ENCODE measurements at regions not wholly inside any gene's neighbourhood (a gene's known extent, or its start where the extent isn't known, plus 50 kb on each side); places are given as distances from the start of the nearest gene placed in this dataset.

DNA sequence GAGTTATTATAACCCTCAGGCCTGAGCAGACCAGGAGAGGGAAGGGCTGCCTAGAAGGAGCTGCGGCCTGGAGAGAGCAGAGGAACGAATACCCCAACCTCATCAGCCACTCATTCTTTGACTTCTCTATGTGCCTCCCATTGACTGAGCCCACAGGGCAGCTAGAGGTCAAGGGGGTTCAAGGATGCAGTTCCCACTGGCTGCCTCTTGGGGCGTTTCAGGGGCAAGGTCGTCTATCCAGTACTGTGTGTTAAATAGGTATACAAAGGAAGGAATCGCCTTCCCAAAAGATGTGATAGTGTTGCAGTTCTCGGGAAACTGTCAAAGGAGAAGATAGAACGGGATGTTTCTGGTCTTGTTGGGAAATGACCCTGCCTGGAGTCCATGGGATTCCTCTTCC, 250.6 kb downstream of the PRDM2 start:
- DNase-seq (no peak), ATAC-seq (no peak)
- TF ChIP-seq, protein P1, sequence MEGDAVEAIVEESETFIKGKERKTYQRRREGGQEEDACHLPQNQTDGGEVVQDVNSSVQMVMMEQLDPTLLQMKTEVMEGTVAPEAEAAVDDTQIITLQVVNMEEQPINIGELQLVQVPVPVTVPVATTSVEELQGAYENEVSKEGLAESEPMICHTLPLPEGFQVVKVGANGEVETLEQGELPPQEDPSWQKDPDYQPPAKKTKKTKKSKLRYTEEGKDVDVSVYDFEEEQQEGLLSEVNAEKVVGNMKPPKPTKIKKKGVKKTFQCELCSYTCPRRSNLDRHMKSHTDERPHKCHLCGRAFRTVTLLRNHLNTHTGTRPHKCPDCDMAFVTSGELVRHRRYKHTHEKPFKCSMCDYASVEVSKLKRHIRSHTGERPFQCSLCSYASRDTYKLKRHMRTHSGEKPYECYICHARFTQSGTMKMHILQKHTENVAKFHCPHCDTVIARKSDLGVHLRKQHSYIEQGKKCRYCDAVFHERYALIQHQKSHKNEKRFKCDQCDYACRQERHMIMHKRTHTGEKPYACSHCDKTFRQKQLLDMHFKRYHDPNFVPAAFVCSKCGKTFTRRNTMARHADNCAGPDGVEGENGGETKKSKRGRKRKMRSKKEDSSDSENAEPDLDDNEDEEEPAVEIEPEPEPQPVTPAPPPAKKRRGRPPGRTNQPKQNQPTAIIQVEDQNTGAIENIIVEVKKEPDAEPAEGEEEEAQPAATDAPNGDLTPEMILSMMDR (IDR thresholded peaks at IDR 0.05), result peak in 3 of 9 donors; percentile 14 to 26 (median 25)
- Histone ChIP-seq H3K4me3 (no peak overlapping the region), H3K4me1 (no peaks in the 10 kb centered on the region), H3K27ac (peak overlapping the region in 1 of 10 donors; percentile 63), H3K36me3 (no peaks in the 10 kb centered on the region), H3K9me3 (no peaks in the 10 kb centered on the region), H3K27me3 (peaks cover 0 to 28% (median 0%) of the 10 kb centered on the region in 7 donors)
- 58 to 60% methylated on average over 7 of the region's 7 CpGs for WGBS, 2 donors
- intact Hi-C loops (cut with DNase I), result loop anchor here in 5 of 10 donors (10.0 kb wide), 2 partner anchors 116 to 126 kb away; no protein-coding TSS in a partner anchor

DNA sequence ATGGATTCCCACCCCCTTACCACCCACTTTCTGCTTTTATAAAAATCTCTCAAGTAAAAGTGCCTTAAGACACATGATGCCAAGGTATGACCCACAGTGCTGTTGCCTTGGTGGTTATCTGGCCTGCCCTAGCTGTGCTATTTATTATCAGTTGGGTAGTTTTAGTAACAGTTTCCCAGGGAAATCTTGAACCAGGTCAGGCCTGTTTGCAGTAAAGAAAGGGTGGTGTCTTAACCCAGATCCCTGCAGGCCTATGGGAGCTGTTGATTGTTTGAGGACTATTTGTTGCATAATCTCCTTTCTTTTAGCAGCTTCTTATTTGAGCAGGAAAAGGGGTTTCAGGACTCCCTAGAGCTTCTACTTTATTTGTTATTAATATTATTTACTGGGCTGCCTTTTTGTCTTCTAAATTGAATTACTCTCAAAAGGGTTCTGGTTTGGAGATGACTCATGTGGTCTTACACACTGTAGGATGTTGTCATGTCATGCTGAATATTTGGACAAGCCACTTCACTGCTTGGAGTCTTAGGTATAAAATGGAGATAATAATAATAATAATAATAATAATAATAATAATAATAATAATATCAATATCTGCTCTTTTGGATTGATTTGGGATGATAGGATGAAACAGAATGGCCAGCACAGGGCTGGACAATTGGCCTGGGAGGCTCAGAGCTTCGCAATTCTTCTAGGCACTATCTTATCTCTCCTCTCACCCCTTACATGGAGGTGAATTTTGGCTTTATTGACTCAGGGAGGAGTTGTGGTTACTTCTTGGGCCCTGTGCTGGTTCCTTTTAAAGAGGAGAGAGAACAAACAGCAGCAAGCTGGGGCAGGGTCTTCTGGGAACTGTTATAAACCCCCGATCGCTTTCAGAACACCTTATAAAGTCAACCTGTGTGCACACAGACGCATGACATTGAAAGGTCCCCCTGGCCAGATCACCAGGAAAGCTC, 252.1 kb downstream of the PRDM2 start:
- intact Hi-C loops (cut with DNase I), result loop anchor here in 5 of 10 donors (10.0 kb wide), 2 partner anchors 117 to 127 kb away; no protein-coding TSS in a partner anchor
- WGBS, 2 donors, result 62% methylated on average over 4 of the region's 4 CpGs

DNA sequence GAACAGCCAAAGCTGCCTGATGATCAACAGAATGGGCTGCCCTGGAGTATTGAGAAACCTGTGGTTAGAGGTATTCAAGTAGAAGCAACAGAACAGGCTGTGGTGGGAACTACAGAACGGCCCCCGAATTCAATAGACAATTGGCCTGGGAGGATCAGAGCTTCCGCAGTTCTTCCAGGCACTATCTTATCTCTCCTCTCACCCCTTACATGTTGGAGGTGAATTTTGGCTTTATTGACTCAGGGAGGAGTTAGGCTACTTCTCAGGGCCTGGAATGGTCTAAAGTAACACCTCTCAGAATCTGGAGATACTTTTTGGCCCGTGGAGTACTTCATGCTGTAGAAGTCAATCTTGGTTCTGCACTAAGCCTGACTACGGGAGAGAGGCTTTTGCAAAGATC, 253.0 kb downstream of the PRDM2 start:
- Histone ChIP-seq H3K27ac (no peak overlapping the region), H3K27me3 (peaks cover 0 to 38% (median 0%) of the 10 kb centered on the region in 7 donors)
- intact Hi-C loops (cut with DNase I), result loop anchor here in 5 of 10 donors (10.0 kb wide), 2 partner anchors 118 to 128 kb away; no protein-coding TSS in a partner anchor

More for the DNA sequence above, 252.1 kb downstream of the PRDM2 start:
- TF ChIP-seq, protein P1 (IDR thresholded peaks at IDR 0.05), result no peak
- Histone ChIP-seq H3K4me1 (no peaks in the 10 kb centered on the region), H3K4me3 (no peak overlapping the region), H3K36me3 (no peaks in the 10 kb centered on the region), H3K9me3 (no peaks in the 10 kb centered on the region), H3K27ac (peak overlapping the region in 1 of 10 donors; percentile 39), H3K27me3 (peaks cover 0 to 36% (median 0%) of the 10 kb centered on the region in 7 donors)
- ATAC-seq, result no peak
- no peak for DNase-seq

DNA sequence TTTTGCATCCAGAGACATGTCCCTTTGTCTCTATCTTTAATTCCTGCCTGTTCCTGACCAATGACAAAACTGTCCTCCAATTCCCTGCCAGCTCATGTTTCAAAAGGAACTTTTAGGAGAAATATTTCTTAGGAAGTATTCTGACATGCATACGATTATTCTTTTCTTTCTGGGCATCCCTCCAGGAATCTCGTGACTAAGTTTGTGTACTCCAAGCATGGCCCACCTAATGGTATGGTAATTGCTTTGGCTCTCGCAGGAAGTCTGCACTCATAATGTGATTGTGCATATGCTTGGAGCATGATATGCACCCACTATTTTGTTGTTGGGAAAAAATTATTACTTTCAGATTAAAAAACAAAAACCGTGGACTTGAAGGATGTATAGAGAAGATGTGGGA, 256.4 kb downstream of the PRDM2 start:
- 43 to 49% methylated on average over 4 of the region's 4 CpGs for WGBS, 2 donors
- intact Hi-C loops (cut with DNase I), result loop anchor here in 5 of 10 donors (10.0 kb wide), 2 partner anchors 122 to 132 kb away; no protein-coding TSS in a partner anchor
- ATAC-seq, result no peak

More for the DNA sequence above, 253.0 kb downstream of the PRDM2 start:
- H3K4me3 ChIP-seq, result no peak overlapping the region
- WGBS, 2 donors, result 42 to 44% methylated on average over 5 of the region's 5 CpGs
- no peaks in the 10 kb centered on the region for H3K36me3 ChIP-seq
- TF ChIP-seq, protein P1 (IDR thresholded peaks at IDR 0.05), result no peak
- no peak for ATAC-seq
- H3K9me3 ChIP-seq, result no peaks in the 10 kb centered on the region
- H3K4me1 ChIP-seq, result no peaks in the 10 kb centered on the region
- DNase-seq, result no peak

More for the DNA sequence above, 256.4 kb downstream of the PRDM2 start:
- Histone ChIP-seq H3K9me3 (no peaks in the 10 kb centered on the region), H3K36me3 (no peaks in the 10 kb centered on the region), H3K27ac (no peak overlapping the region), H3K4me3 (no peak overlapping the region), H3K27me3 (peaks cover 0 to 32% (median 0%) of the 10 kb centered on the region in 7 donors), H3K4me1 (no peaks in the 10 kb centered on the region)
- TF ChIP-seq, protein P1 (IDR thresholded peaks at IDR 0.05), result no peak
- no peak for DNase-seq

Measured in heart right ventricle (tissue), 16 donors.